GM23338 (cell line): ENCODE measurements at regions not wholly inside any gene's neighbourhood (a gene's known extent, or its start where the extent isn't known, plus 50 kb on each side); places are given as distances from the start of the nearest gene placed in this dataset.

Source experiments
- ATAC-seq: fragments of 200-7000 bp; cut with Tn5 transposase; 3 replicates; pipeline ENCODE4 v1.9.1; 2020
- DNase-seq: peaks from one replicate; pipeline ENCODE4 v3.0.0-alpha.2; 2015; ENCODE audit warnings: low spot score
- H2AFZ ChIP-seq: fragments of 200-600 bp; sonication (generic); 2 replicates; pipeline ENCODE4 v1.8.0; 2016; ENCODE audit warnings: antibody characterized with exemption, mild to moderate bottlenecking, moderate library complexity
- H3F3A ChIP-seq: fragments of 200-600 bp; sonication (generic); replicated peaks from 2 replicates; pipeline ENCODE4 v1.8.0; 2017; ENCODE audit warnings: antibody characterized with exemption, mixed run types, low read depth
- H3K27ac ChIP-seq: fragments of 200-600 bp; sonication (generic); 2 replicates; pipeline ENCODE4 v1.6.1; 2016; ENCODE audit warnings: low read depth
- H3K27me3 ChIP-seq: fragments of 200-600 bp; sonication (generic); 2 replicates; pipeline ENCODE4 v1.8.0; 2016; ENCODE audit warnings: mild to moderate bottlenecking, mixed run types, moderate library complexity; ENCODE audit not compliant: insufficient read depth
- H3K36me3 ChIP-seq: fragments of 200-600 bp; sonication (generic); 2 replicates; pipeline ENCODE4 v1.8.0; 2016; ENCODE audit warnings: mild to moderate bottlenecking; ENCODE audit not compliant: insufficient read depth
- H3K4me1 ChIP-seq: fragments of 200-600 bp; sonication (generic); 2 replicates; pipeline ENCODE4 v1.8.0; 2016; ENCODE audit warnings: mild to moderate bottlenecking, moderate library complexity; ENCODE audit not compliant: insufficient read depth
- H3K4me2 ChIP-seq: fragments of 200-600 bp; sonication (generic); 2 replicates; pipeline ENCODE4 v1.7.1; 2017; ENCODE audit warnings: mixed run types
- H3K4me3 ChIP-seq: fragments of 200-600 bp; sonication (generic); 2 replicates; pipeline ENCODE4 v1.6.1; 2016; ENCODE audit warnings: mixed run types
- H3K79me2 ChIP-seq: fragments of 200-600 bp; sonication (generic); replicated peaks from 2 replicates; pipeline ENCODE4 v1.8.0; 2017; ENCODE audit warnings: mild to moderate bottlenecking; ENCODE audit not compliant: insufficient read depth
- H3K9me2 ChIP-seq: fragments of 200-600 bp; sonication (generic); 2 replicates; pipeline ENCODE4 v1.8.0; 2017; ENCODE audit not compliant: insufficient read depth
- H4K20me1 ChIP-seq: fragments of 200-600 bp; sonication (generic); replicated peaks from 2 replicates; pipeline ENCODE4 v1.8.0; 2017; ENCODE audit warnings: mild to moderate bottlenecking; ENCODE audit not compliant: insufficient read depth
- H3K27ac Mint-ChIP-seq: 2 replicates; pipeline ENCODE4 v1.8.0; 2020; ENCODE audit warnings: inconsistent platforms, mild to moderate bottlenecking, moderate library complexity, mixed read lengths
- H3K27me3 Mint-ChIP-seq: 3 replicates; pipeline ENCODE4 v1.8.0; 2022; ENCODE audit warnings: low read depth, mild to moderate bottlenecking, moderate library complexity, mixed read lengths, inconsistent platforms; ENCODE audit not compliant: insufficient read depth, poor library complexity
- H3K36me3 Mint-ChIP-seq: 3 replicates; pipeline ENCODE4 v1.8.0; 2021; ENCODE audit warnings: low read depth, mild to moderate bottlenecking, inconsistent platforms, moderate library complexity, mixed read lengths
- H3K4me1 Mint-ChIP-seq: 3 replicates; pipeline ENCODE4 v1.8.0; 2020; ENCODE audit warnings: mild to moderate bottlenecking, inconsistent platforms, mixed read lengths
- H3K4me3 Mint-ChIP-seq: 3 replicates; pipeline ENCODE4 v1.8.0; 2021; ENCODE audit warnings: moderate library complexity, mild to moderate bottlenecking, inconsistent platforms, mixed read lengths
- H3K9me3 Mint-ChIP-seq: 3 replicates; pipeline ENCODE4 v1.8.0; 2020; ENCODE audit warnings: moderate library complexity, mild to moderate bottlenecking, inconsistent platforms, mixed read lengths
- CREB1 ChIP-seq: fragments of 250-450 bp; sonication (Bioruptor Pico); IDR thresholded peaks from 2 replicates; pipeline ENCODE4 v1.5.0; 2020; ENCODE audit warnings: low read depth, mild to moderate bottlenecking, moderate library complexity
- EZH2 ChIP-seq: fragments of 200-600 bp; sonication (generic); IDR thresholded peaks from one replicate; pipeline ENCODE4 v1.8.0; 2017; ENCODE audit warnings: antibody characterized with exemption, mild to moderate bottlenecking, low read depth; ENCODE audit not compliant: unreplicated experiment
- EZH2phosphoT487 ChIP-seq: fragments of 200-600 bp; sonication (generic); IDR thresholded peaks from one replicate; pipeline ENCODE4 v1.8.1; 2018; ENCODE audit warnings: antibody characterized with exemption; ENCODE audit not compliant: unreplicated experiment
- POLR2AphosphoS5 ChIP-seq: IDR thresholded peaks from 2 replicates; pipeline ENCODE4 v1.6.1; 2016; ENCODE audit warnings: antibody characterized with exemption, low read depth
- ZNF114 ChIP-seq: fragments of 250-450 bp; sonication (Bioruptor Pico); IDR thresholded peaks from 2 replicates; pipeline ENCODE4 v1.5.0; 2020; ENCODE audit warnings: mild to moderate bottlenecking, moderate library complexity
- ZNF331 ChIP-seq: fragments of 250-450 bp; sonication (Bioruptor Pico); IDR thresholded peaks from 2 replicates; pipeline ENCODE4 v1.5.0; 2020; ENCODE audit warnings: low read depth, mild to moderate bottlenecking, moderate library complexity
- TF ChIP-seq, protein P1 (sequence below): IDR thresholded peaks from one replicate; pipeline ENCODE4 v1.6.1; 2018; ENCODE audit warnings: antibody characterized with exemption; ENCODE audit not compliant: unreplicated experiment
- TF ChIP-seq, protein P2 (sequence below), 2 experiments: fragments of 200-600 bp in 1 of 2; sonication (generic) in 1 of 2; conservative IDR thresholded peaks; 2 replicates each; pipeline versions ENCODE4 v1.5.1 to v1.6.1; 2016 to 2017; ENCODE audit warnings: antibody characterized with exemption in 2 of 2, low read depth in 2 of 2, mild to moderate bottlenecking in 2 of 2, moderate library complexity in 1 of 2
- TF ChIP-seq, protein P3 (sequence below): IDR thresholded peaks from 2 replicates; pipeline ENCODE4 v1.6.1; 2016; ENCODE audit warnings: antibody characterized with exemption

DNA sequence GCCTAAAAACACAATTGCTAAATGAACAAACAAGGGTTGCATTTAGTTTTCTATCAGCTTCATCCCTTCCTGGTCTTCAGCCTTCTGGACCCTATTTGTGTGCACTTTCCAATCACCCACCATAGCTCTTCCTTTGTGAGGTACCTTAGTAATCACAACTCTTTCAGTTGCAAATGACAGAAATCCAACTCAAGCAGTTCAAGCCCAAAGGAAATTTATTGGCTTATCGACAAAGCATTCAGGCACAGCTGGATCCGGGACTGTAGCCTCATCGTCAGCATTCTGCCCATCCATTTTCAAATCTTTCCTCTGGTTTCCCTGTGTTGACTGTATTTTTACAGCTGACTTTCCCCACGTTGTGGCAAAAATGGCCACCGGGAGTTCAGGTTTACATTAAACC lies 148.6 kb upstream of the VASH1 start:
- Histone ChIP-seq H2AFZ (peak overlapping the region; percentile 53), H3K4me2 (peak overlapping the region; percentile 19; the same call in 1 of the 2 replicates), H3F3A (no peaks in the 10 kb centered on the region), H3K36me3 (no peaks in the 10 kb centered on the region), H3K27ac (no peak overlapping the region), H3K79me2 (no peaks in the 10 kb centered on the region), H4K20me1 (no peaks in the 10 kb centered on the region), H3K4me3 (no peak overlapping the region), H3K4me1 (peaks cover 17% of the 10 kb centered on the region; the same call in 1 of the 2 replicates), H3K9me2 (no peaks in the 10 kb centered on the region), H3K27me3 (no peaks in the 10 kb centered on the region)
- Mint-ChIP-seq H3K27me3 (no peaks in the 10 kb centered on the region), H3K4me3 (no peak overlapping the region), H3K36me3 (peaks cover 2% of the 10 kb centered on the region; the same call in 1 of the 3 replicates), H3K4me1 (peaks cover 26% of the 10 kb centered on the region), H3K27ac (0 out of 2 replicates have a peak overlapping the region, but pooled peaks have one; percentile 45), H3K9me3 (peaks cover 13% of the 10 kb centered on the region)
- no peak for TF ChIP-seq CREB1 (CRISPR knock-in tag)
- TF ChIP-seq ZNF114 = no peak
- no peak for TF ChIP-seq EZH2phosphoT487
- TF ChIP-seq POLR2AphosphoS5 = no peak
- ATAC-seq = peak; percentile 42
- peak; percentile 24 for DNase-seq

DNA sequence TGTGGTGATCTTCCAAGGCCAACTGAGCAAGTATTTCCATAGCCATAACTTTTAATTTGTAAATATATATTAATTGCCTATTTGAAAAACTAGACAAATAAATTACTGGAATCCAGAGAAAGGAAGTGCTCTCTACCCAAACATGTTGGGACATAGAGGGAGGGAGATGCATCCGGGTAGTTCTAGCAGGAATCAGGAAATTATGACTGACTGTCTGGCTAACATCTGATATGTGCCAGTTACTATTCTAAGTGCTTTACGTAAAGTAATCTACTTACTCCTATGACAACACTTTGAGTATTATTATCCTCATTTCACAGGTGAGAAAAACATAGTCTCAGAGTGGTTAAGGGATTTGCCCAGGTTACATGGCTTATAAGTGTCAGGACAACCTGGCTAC lies 147.7 kb upstream of the VASH1 start:
- H3K9me2 ChIP-seq = no peaks in the 10 kb centered on the region
- Mint-ChIP-seq H3K4me1 (peaks cover 26% of the 10 kb centered on the region), H3K4me3 (no peak overlapping the region), H3K36me3 (peaks cover 2% of the 10 kb centered on the region; the same call in 1 of the 3 replicates), H3K9me3 (peaks cover 13% of the 10 kb centered on the region), H3K27ac (no peak overlapping the region), H3K27me3 (no peaks in the 10 kb centered on the region)
- TF ChIP-seq CREB1 (CRISPR knock-in tag) = no peak
- TF ChIP-seq ZNF331 = no peak
- TF ChIP-seq EZH2 = no peak
- no peak for TF ChIP-seq ZNF114
- no peak for TF ChIP-seq EZH2phosphoT487
- TF ChIP-seq, protein P1, sequence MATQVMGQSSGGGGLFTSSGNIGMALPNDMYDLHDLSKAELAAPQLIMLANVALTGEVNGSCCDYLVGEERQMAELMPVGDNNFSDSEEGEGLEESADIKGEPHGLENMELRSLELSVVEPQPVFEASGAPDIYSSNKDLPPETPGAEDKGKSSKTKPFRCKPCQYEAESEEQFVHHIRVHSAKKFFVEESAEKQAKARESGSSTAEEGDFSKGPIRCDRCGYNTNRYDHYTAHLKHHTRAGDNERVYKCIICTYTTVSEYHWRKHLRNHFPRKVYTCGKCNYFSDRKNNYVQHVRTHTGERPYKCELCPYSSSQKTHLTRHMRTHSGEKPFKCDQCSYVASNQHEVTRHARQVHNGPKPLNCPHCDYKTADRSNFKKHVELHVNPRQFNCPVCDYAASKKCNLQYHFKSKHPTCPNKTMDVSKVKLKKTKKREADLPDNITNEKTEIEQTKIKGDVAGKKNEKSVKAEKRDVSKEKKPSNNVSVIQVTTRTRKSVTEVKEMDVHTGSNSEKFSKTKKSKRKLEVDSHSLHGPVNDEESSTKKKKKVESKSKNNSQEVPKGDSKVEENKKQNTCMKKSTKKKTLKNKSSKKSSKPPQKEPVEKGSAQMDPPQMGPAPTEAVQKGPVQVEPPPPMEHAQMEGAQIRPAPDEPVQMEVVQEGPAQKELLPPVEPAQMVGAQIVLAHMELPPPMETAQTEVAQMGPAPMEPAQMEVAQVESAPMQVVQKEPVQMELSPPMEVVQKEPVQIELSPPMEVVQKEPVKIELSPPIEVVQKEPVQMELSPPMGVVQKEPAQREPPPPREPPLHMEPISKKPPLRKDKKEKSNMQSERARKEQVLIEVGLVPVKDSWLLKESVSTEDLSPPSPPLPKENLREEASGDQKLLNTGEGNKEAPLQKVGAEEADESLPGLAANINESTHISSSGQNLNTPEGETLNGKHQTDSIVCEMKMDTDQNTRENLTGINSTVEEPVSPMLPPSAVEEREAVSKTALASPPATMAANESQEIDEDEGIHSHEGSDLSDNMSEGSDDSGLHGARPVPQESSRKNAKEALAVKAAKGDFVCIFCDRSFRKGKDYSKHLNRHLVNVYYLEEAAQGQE = no peak
- H2AFZ ChIP-seq = no peak overlapping the region
- no peak overlapping the region for H3K27ac ChIP-seq
- no peak overlapping the region for H3K4me2 ChIP-seq
- ATAC-seq = no peak
- no peaks in the 10 kb centered on the region for H3F3A ChIP-seq
- no peak for DNase-seq
- no peaks in the 10 kb centered on the region for H4K20me1 ChIP-seq
- H3K4me3 ChIP-seq = no peak overlapping the region
- H3K79me2 ChIP-seq = no peaks in the 10 kb centered on the region
- no peaks in the 10 kb centered on the region for H3K27me3 ChIP-seq
- H3K36me3 ChIP-seq = no peaks in the 10 kb centered on the region
- H3K4me1 ChIP-seq = peaks cover 17% of the 10 kb centered on the region; the same call in 1 of the 2 replicates

DNA sequence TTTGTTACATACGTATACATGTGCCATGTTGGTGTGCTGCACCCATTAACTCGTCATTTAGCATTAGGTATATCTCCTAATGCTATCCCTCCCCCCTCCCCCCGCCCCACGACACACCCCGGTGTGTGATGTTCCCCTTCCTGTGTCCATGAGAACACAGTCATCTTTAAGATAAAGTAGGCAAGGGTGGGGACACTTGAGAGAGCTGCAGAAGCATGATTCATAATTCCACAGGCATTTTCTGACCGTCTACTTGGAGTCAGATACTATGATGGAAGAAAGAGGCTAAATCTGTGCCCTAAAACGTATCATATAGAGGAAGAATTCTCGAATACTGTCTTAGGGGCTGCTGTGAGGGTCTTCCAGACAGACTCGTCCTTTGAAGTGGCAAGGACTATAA lies 145.9 kb upstream of the VASH1 start:
- Histone ChIP-seq H3K79me2 (no peaks in the 10 kb centered on the region), H4K20me1 (no peaks in the 10 kb centered on the region), H3K27ac (no peak overlapping the region), H3K27me3 (no peaks in the 10 kb centered on the region), H3K4me3 (no peak overlapping the region), H2AFZ (no peak overlapping the region), H3K9me2 (no peaks in the 10 kb centered on the region), H3K36me3 (no peaks in the 10 kb centered on the region), H3K4me2 (no peak overlapping the region), H3K4me1 (peaks cover 17% of the 10 kb centered on the region; the same call in 1 of the 2 replicates), H3F3A (no peaks in the 10 kb centered on the region)
- peaks cover 2% of the 10 kb centered on the region; the same call in 1 of the 3 replicates for H3K36me3 Mint-ChIP-seq
- H3K27ac Mint-ChIP-seq = no peak overlapping the region
- no peaks in the 10 kb centered on the region for H3K27me3 Mint-ChIP-seq
- no peak for ATAC-seq
- DNase-seq = no peak
- peaks cover 26% of the 10 kb centered on the region for H3K4me1 Mint-ChIP-seq
- peaks cover 13% of the 10 kb centered on the region for H3K9me3 Mint-ChIP-seq
- H3K4me3 Mint-ChIP-seq = no peak overlapping the region
- TF ChIP-seq, protein P2, sequence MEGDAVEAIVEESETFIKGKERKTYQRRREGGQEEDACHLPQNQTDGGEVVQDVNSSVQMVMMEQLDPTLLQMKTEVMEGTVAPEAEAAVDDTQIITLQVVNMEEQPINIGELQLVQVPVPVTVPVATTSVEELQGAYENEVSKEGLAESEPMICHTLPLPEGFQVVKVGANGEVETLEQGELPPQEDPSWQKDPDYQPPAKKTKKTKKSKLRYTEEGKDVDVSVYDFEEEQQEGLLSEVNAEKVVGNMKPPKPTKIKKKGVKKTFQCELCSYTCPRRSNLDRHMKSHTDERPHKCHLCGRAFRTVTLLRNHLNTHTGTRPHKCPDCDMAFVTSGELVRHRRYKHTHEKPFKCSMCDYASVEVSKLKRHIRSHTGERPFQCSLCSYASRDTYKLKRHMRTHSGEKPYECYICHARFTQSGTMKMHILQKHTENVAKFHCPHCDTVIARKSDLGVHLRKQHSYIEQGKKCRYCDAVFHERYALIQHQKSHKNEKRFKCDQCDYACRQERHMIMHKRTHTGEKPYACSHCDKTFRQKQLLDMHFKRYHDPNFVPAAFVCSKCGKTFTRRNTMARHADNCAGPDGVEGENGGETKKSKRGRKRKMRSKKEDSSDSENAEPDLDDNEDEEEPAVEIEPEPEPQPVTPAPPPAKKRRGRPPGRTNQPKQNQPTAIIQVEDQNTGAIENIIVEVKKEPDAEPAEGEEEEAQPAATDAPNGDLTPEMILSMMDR (conservative IDR thresholded peaks at IDR 0.05; ENCODE audit: low read depth in 2 of 2) = no peak
- TF ChIP-seq, protein P1 = no peak
- TF ChIP-seq CREB1 (CRISPR knock-in tag) (no peak), EZH2 (no peak)
- TF ChIP-seq, protein P3, sequence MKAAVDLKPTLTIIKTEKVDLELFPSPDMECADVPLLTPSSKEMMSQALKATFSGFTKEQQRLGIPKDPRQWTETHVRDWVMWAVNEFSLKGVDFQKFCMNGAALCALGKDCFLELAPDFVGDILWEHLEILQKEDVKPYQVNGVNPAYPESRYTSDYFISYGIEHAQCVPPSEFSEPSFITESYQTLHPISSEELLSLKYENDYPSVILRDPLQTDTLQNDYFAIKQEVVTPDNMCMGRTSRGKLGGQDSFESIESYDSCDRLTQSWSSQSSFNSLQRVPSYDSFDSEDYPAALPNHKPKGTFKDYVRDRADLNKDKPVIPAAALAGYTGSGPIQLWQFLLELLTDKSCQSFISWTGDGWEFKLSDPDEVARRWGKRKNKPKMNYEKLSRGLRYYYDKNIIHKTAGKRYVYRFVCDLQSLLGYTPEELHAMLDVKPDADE = no peak
